OCI-LY3 (cell line): ENCODE measurements at regions not wholly inside any gene's neighbourhood (a gene's known extent, or its start where the extent isn't known, plus 50 kb on each side); places are given as distances from the start of the nearest gene placed in this dataset.

ENCODE experiments used
- CTCF ChIP-seq: fragments of 200-600, 300-600 bp; sonication (generic); IDR thresholded peaks from 2 replicates; pipeline ENCODE4 v1.5.1; 2014; ENCODE audit warnings: antibody characterized with exemption, low read length, low read depth
- EZH2phosphoT487 ChIP-seq: fragments of 200-600 bp; shearing (Covaris generic); IDR thresholded peaks from 2 replicates; pipeline ENCODE4 v1.6.1; 2018; ENCODE audit warnings: antibody characterized with exemption, mixed run types, low read depth

DNA sequence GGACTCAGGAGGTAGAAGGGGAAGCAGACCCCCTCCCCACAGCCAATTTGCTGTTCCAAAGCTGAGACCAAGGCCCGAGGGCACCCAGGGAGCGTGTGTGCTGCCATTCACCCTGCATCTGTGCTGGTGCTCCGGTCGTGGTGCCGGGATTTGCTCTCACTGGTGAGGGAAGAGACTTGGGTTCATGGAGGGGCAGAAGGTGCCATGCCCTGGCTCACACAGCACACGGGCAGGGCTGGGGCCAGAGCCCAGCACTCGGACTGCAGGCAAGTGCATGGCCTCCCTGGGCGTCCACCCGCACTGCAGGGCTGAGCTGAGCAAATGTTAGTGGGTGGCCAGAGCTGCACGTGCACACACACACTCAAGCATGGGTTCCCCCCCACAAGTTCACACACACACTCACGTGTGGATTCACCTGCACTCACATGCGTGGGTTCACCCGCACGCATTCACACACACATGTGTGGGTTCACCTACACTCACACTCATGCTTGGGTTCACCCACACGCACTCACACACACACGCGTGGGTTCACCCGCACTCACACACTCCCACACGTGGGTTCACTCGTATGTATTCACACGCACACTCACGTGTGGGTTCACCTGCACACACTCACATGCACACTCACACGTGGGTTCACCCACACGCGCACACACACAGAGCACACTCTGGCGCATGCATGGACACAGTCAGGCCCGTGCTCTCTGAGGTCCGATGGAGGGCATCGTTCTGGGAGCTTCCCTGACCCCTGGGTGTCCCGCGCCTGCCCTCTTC, 57.0 kb upstream of the CBFA2T3 start:
- TF ChIP-seq CTCF, result no peak
- TF ChIP-seq EZH2phosphoT487, result no peak
